Fibroblast of lung (primary cell): ENCODE measurements at regions not wholly inside any gene's neighbourhood (a gene's known extent, or its start where the extent isn't known, plus 50 kb on each side); places are given as distances from the start of the nearest gene placed in this dataset.

Experiments
- EZH2 ChIP-seq: IDR thresholded peaks from 2 replicates; pipeline ENCODE4 v1.5.1; 2012; ENCODE audit warnings: low read length, control low read depth, mild to moderate bottlenecking; ENCODE audit errors: missing control alignments
- TF ChIP-seq, protein P1 (sequence below), 2 donors: IDR thresholded peaks in 1 of 2; conservative IDR thresholded peaks in 1 of 2; 1 replicate in 1 of 2; 2 replicates in 1 of 2; pipeline ENCODE4 v1.5.1; 2011 to 2012; ENCODE audit warnings: low read length in 2 of 2, control low read depth in 1 of 2, inconsistent platforms in 1 of 2, low read depth in 1 of 2, mild to moderate bottlenecking in 1 of 2

DNA sequence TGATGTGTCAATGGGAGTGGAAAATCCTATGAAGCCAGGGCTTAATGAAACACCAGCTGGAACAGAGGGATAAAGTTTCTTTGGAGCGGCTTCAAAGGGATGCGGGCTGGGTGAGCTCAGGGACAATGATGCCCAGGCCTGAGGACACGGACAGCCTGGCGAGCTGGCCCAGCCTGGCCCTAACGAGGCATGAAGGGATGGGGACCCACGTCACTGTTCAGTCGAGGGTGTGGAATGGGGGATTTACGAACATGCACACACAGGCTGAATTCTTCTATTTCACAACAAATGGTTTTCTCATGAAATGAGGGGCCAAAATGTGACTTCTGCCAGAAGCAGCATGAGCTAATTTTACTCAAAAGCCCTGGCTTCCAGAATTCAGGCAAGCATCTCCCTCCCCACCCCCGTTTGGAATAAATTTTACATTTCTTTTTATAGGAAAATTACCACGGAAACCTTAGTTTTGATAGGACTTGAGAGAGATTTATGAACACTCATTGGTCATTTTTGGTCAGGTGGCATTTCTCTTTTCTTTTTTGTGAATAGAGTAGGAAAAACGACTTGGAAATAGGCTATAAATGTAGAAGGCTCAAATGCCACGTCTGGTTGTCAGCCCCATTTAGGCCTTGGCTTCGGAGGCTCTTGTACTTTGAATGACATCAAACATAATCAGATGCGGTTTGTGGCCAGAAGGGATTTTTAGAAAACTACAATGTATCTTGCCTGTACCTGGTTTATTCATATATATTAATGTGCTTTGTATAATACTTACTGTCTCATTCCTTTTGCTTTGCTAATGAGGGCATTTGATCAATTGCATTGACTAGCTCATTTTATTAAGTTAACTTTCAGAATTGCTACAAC is 893.8 kb upstream of the CELF4 start:
- TF ChIP-seq, protein P1, sequence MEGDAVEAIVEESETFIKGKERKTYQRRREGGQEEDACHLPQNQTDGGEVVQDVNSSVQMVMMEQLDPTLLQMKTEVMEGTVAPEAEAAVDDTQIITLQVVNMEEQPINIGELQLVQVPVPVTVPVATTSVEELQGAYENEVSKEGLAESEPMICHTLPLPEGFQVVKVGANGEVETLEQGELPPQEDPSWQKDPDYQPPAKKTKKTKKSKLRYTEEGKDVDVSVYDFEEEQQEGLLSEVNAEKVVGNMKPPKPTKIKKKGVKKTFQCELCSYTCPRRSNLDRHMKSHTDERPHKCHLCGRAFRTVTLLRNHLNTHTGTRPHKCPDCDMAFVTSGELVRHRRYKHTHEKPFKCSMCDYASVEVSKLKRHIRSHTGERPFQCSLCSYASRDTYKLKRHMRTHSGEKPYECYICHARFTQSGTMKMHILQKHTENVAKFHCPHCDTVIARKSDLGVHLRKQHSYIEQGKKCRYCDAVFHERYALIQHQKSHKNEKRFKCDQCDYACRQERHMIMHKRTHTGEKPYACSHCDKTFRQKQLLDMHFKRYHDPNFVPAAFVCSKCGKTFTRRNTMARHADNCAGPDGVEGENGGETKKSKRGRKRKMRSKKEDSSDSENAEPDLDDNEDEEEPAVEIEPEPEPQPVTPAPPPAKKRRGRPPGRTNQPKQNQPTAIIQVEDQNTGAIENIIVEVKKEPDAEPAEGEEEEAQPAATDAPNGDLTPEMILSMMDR (conservative IDR thresholded peaks at IDR 0.05 in 1 of 2, IDR thresholded peaks at IDR 0.05 in 1 of 2; ENCODE audit: low read depth in 1 of 2, low read length in 2 of 2): no peak
- TF ChIP-seq EZH2: no peak
